C4-2B (cell line): ENCODE measurements at regions not wholly inside any gene's neighbourhood (a gene's known extent, or its start where the extent isn't known, plus 50 kb on each side); places are given as distances from the start of the nearest gene placed in this dataset.
A peak's percentile ranks its signal among the peaks of the same experiment; 100 is the strongest.

Experiments used
- H3K27ac ChIP-seq: fragments of 450-650 bp; 2 replicates; pipeline ENCODE4 v1.5.1; 2017
- CTCF ChIP-seq: fragments of 450-650 bp; conservative IDR thresholded peaks from 2 replicates; pipeline ENCODE4 v1.5.1; 2017; ENCODE audit warnings: mild to moderate bottlenecking
- ZFX ChIP-seq: fragments of 450-650 bp; IDR thresholded peaks from 2 replicates; pipeline ENCODE4 v1.6.1; 2017

DNA sequence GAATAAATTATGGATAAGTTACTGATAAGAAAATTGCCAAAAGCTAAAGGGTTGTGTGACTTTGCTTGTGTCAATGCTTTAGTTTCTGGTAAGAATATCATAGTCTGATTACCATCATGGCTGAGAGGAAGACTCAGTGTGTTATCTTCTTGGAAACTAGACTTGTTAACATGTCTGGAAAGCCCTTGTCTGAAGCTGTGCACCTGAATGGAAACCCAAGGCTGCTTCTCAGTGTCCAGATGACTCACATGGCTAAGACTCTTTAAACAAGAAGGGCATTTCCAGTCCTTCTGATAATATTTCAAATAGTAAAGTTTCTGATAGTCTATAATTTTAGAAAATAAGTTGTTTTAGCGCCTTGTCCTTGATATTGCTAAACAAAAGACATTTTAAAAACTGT, 1092.7 kb downstream of the PLA2G4A start:
- TF ChIP-seq ZFX (no peak), CTCF (no peak)
- no peak overlapping the region for H3K27ac ChIP-seq

- no peak overlapping the region for H3K27ac ChIP-seq
- no peak for TF ChIP-seq CTCF
- no peak for TF ChIP-seq ZFX
Measured at GRCh38 chr1:187922255-187922654, 1093.5 kb downstream of the PLA2G4A start.

DNA sequence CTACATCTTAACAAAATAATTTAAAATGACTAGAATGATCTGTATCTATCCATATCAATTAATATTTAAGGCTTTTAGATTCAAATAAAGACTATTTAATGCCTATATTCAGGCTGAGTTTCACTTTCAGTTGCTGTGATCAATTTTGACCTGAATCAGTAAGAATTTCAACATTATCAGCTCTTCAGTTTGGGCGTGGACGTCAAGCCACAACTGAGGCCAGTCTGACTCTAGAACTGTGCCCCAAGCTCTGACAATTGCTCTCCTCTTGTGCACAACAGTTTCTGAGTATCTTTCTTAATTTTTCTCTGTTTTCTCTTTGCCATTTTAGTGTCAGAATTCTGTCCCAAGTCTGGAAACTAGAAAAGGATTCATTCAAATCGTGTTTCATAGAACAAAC, 1095.5 kb downstream of the PLA2G4A start:
- H3K27ac ChIP-seq = no peak overlapping the region
- TF ChIP-seq CTCF (no peak), ZFX (no peak)

DNA sequence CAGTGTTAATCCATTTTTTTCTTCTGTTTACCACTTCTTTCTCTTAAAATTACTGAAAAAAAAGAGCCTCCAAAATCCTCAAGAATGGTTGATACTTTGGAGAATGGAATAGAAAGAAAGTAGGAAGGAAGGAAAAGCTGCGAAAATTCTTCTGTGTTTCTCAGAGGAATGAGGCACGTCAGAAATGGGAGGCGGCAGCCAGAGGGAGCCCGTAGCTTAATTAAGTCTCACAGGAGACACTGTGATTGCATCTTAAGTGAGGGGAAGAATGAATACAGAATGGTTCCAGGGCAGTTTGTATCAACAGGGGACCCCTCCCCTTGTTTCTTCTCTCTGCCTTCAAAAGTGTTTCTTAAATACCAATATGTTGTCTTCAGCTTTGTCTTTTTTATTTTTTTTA, 1099.5 kb downstream of the PLA2G4A start:
- no peak overlapping the region for H3K27ac ChIP-seq
- TF ChIP-seq ZFX (no peak), CTCF (peak; percentile 70)

DNA sequence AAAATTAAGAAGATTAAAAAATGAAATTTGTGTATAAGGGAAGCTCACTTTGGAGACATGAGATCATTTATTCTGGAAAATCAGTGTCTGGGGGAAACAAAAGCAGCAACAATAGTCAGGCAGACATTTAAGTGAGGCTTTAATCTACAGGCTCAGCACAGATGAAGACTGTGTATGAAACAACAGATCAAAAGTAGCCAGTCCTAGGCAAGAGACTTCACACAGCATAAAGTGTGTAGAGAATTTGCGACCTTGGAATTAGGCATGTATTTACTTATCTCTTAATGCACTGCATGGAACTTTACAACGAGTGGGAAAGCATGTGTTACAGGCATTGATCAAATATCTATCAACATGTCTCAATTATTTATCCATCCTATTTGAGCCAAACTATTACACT, 1099.9 kb downstream of the PLA2G4A start:
- TF ChIP-seq ZFX = no peak
- TF ChIP-seq CTCF = no peak
- no peak overlapping the region for H3K27ac ChIP-seq

DNA sequence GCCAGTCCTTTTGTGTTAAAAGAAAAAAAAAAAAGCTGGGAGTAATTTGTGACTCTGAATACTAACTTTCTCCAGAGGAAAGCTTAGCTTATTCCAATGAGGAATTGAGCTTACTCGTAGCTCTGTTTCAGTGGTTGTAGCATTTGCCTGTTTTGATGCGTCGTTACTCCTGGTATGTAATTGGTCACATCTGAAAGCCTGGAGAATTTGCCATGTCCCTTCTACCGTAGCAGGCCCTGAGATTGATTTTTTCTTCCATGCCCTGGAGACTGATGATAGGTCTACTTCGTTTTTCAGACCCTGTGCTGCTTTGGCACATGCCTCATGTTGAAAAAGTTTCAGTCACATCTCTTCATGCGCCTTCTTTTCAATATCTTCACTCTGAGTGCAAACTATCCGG, 1103.0 kb downstream of the PLA2G4A start:
- TF ChIP-seq ZFX = no peak
- H3K27ac ChIP-seq = no peak overlapping the region

GRCh38 chr1:187933562-187934419, 1105.0 kb downstream of the PLA2G4A start:
- H3K27ac ChIP-seq = no peak overlapping the region
- TF ChIP-seq CTCF (no peak), ZFX (no peak)

DNA sequence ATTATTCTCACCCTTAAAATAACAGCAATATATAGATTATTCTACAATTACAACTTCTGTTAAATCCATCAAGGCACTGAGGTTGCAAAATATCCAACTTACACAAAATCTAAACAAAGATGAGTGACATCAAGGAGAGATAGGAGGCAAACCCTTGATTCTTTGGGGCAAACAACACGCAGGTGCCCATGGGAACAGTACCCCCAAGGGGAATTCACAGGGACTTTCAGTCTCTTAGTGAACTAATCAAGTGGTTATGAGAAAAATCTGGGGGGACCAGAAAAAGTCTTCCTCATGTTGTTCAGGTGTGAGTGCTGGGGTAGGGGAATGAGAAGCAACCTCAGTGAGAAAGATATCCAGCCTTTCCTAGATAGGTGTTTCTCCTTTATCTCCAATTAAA, 1107.9 kb downstream of the PLA2G4A start:
- TF ChIP-seq CTCF = no peak
- no peak for TF ChIP-seq ZFX
- H3K27ac ChIP-seq = no peak overlapping the region
